Adrenal gland (tissue), 5 donors: ENCODE measurements at regions not wholly inside any gene's neighbourhood (a gene's known extent, or its start where the extent isn't known, plus 50 kb on each side); places are given as distances from the start of the nearest gene placed in this dataset.

ENCODE experiments used
- CTCF ChIP-seq, 6 experiments: fragments of 450-650 bp in 4 of 6; fragments of 200-600 bp in 2 of 6; sonication (generic) in 1 of 6; IDR thresholded peaks; 1 replicate in 5 of 6; 2 replicates in 1 of 6; pipeline versions ENCODE4 v1.5.1 to v1.8.0; 2016 to 2021; ENCODE audit warnings: antibody characterized with exemption in 6 of 6, mild to moderate bottlenecking in 2 of 6, moderate library complexity in 1 of 6
- POLR2A ChIP-seq, 2 donors: fragments of 450-650 bp; IDR thresholded peaks; one replicate each; pipeline ENCODE4 v1.6.1; 2017; ENCODE audit warnings: antibody characterized with exemption in 2 of 2, mild to moderate bottlenecking in 2 of 2, moderate library complexity in 1 of 2
- donor health status: DM: no; HTN: no; CAD: no.

- no peak for TF ChIP-seq CTCF (IDR thresholded peaks at IDR 0.05)
- TF ChIP-seq POLR2A (IDR thresholded peaks at IDR 0.05): no peak
Observed at GRCh38 chr4:132114885-132115284, 1034.2 kb upstream of the PCDH10 start.
